Hypothalamus (tissue), 51 donors: ENCODE measurements at regions not wholly inside any gene's neighbourhood (a gene's known extent, or its start where the extent isn't known, plus 50 kb on each side); places are given as distances from the start of the nearest gene placed in this dataset.
"Not testable (repeated sequence)": the region's sequence is repeated elsewhere in the genome, so short reads cannot be mapped to it uniquely, and the experiment has no call there.

ENCODE experiments used
- DNase-seq, 51 donors: peaks; one replicate each; lab custom pipeline; 2025; lab: John Stamatoyannopoulos, UW

DNA sequence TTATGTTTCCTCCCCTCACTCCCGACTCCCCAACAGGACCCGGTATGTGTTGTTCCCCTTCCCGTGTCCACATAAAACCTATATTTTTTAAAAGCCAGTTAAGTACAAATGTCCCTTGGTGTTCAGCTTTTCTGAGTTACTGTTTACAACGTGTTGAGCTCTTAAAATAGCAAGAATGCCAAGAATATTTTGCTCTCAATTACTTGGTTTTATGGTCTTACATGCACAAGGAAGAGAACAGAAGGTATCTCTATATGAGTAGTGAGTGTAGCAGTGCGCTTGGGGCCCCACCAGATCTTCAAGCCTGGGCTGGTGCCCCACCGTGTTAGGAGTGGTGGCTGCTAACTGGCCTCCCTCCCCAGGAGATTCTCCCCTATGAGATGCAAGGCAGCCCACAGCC, 75.3 kb downstream of the RIN2 start:
- no peak for DNase-seq

DNA sequence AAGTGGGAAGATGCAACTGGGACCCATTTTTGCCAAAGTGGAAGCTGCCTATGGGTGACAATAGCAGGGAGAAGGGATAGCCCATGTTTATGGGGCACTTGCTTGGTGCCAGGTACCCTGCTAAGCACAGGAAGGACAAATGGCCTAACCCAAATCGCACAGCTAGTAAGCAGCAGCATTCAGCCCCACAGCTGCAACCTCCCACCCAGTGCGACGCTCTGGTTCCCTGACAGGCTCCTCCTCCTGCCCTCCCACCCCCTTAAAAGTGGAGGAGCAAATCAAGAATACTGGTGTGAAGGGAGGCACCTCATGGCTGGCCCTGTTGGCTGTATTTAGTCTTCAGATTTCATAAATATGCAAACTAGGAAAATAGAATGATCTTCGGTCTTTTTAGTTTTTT, 76.2 kb downstream of the RIN2 start:
- DNase-seq: no peak

DNA sequence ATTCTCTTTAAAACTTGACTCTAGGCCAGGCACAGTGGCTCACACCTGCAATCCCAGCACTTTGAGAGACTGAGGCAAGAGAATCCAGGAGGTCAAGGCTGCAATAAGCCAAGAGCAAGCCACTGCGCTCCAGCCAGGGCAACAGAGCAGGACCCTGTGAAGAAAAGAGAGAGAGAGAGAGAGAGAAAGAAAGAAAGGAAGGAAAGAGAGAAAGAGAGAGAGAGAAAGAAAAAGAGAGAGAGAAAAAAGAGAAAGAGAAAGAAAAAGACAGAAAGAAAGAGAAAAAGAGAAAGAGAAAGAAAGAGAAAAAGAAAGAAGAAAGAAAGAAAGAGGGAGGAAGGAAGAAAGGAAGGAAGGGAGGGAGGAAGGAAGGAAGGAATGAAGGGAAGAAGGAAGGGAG, 76.7 kb downstream of the RIN2 start:
- no peak for DNase-seq

DNA sequence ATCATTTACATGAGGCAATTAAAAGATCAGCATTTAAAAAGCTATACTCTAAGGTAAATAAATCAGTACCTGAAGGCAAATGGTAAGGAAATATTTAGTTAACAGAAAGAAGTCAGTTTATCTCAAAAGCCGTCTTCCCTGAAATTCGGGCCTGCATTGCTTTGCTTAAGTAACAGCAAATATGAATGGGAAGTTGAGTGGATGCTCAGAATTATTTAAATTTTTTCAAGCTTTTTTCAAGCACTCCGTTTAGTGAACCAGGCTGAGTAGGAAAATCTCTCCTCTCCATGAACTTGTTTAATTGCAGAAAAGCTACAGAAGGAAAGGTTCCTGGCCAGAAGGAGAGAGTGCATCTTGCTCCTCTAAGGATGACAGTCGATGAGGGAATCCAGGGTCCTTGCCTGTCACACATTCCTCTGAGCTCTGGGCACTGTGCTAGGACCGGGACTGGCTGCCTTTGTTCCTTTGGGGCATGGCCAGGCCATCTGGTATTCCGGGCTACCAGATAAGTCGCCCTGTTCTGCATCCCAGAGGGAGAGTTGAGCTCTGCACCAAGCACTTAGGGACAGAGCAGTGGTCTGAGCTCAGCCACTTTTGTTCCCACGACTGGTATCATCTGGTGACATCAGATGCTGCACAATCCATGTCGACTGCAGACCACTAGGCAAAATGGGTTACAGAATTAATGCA, 77.6 kb downstream of the RIN2 start:
- peak in 39 of 51 donors; percentile 19 to 86 (median 59) for DNase-seq

DNA sequence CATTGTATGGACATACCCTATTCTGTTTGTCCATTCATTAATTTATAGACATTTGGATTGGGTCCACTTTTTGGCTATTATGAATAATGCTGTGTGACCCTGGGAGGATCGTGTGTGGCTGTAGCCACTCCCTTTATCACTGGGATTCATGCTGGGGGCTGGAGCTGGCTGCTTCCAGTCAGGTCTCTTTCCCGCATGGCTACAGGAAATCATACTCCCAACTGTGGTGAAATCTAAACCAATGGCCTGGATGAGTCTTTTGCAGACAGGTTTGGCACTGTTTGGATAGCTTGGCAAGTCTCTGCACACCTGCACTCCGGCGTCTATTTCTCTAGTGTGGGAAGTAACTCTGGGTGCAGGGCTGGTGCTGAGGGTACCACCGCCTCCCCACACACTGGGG, 80.4 kb downstream of the RIN2 start:
- DNase-seq: no peak

DNA sequence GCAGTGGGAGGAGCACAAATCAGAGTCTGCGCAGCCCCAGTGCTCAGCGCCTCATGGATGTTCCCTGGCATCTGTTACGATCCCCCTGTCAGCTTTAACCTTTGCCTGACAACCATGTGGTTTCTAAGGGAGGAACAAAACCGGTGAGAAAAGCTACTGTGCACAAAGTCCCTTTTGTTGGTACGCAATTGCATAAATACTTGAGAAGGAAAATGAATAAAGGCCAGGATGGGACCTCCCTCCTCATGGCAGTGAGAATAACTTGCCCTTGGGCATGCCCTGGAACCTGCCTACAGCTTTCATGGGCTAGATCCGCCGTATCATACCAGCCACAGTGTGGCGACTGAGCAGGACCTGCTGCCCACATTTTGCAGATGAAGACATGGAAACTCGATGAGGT, 81.0 kb downstream of the RIN2 start:
- DNase-seq: no peak

DNA sequence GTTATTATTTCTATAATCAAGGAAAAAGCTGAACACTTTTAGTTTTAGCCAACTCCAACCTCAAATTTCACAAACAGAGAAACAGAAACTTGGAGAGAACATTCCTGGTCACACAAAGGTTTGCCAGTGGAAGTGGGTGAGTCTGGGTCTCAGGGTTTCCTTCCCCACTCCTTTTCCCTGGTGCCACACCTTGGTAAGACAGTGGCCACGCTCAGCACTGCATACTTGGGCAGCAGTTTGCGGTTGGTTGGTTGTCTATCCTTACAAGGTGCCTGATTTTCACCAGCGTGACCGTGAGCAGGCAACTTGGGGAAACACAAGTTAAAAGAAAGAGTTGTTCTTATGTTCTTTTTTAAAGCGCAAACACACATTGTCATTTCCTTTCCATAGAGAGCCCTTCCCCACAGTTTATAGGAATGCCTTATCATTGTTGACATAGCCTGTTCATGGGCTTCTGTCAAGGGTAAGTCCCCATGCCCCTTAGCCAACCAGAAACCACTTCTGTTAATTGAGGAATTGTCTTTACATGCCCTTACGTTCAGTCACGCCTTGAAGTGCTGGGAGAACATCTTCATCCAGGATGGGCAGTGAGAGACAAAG, 82.2 kb downstream of the RIN2 start:
- DNase-seq: no peak

DNA sequence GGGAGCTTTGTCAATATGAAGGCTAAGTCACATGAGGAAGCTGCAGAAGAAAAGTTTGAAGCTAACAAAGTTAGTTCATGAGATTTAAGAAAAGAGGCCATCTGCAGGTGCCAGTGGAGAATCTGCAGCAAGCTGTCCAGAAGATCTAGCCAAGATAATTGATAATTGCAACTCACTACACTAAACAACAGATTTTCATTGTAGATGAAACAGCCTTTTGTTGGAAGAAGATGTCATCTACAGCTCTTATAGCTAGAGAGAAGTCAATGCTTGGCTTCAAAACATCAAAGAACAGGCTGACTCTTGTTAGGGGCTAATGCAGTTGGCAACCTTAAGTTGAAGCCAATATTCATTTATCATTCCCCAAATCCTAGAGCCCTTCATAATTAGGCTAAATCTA, 83.7 kb downstream of the RIN2 start:
- DNase-seq: no peak

DNA sequence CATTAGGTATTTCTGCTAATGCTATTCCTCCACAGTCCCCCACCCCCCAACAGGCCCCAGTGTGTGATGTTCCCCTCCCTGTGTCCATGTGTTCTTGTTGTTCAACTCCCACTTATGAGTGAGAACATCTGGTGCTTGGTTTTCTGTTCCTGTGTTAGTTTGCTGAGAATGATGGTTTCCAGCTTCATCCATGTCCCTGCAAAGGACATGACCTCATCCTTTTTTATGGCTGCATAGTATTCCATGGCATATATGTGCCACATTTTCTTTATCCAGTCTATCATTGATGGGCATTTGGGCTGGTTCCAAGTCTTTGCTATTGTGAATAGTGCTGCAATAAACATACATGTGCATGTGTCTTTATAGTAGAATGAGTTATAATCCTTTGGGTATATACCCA, 86.8 kb downstream of the RIN2 start:
- not testable (repeated sequence) for DNase-seq

DNA sequence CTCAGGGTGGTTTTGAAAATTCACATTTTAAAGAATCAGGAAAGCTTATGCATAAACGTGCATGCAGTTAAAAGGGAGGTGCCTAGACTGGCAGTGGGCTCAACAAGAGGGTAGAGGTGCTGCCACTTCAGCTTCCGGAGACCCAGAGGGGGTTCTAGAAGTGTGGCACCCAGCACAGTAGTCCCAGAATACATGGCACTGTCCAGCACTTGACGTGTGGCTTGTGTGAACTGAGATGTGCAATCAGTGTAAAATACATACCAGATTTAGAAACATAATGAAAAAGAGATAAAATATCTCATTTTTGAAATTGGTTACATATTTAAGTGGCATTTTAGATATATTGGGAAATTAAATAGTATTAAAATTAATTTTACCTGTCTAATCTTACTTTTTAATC, 89.3 kb downstream of the RIN2 start:
- no peak for DNase-seq

DNA sequence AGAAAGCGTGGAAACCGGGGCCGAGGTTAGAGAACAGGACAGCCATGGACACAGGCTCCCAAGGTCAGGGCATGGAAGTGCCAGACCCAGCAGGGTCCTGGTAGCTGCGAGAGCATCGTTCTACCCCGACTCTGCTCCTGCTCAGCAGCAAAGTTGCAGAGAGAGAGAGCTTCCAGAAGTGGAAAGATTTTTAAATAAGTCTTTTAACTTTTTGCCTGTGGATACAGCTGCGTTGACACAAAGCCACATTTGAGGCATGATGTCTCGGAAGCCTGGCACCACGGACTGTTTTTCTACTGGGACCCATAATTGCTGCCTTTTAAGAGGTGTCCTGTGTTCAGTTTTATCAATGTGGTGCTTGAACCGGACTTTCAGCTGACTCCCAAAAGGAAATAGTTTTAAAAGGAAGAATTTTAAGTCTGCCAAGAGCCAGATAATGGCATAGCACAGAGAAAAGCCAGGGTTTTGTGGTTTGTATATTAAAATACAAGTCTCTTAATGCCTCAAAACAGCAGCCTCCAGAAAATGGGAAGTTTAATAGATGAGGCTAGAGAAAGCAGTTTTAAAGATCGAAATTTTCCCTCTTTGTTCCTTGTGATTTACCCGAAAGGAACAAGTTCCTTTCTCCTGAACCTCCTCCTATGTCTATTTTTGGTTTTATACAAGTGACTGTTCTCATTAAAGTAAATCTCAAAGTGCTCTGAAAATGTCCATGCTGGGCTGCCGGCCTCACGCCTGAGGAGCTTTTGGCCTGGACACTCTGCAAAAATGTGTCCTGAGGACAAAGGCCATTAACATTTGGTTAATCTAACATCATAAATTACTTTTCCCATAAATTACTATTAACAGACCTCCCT, 91.5 kb downstream of the RIN2 start:
- peak in 33 of 51 donors; percentile 7 to 77 (median 44) for DNase-seq

DNA sequence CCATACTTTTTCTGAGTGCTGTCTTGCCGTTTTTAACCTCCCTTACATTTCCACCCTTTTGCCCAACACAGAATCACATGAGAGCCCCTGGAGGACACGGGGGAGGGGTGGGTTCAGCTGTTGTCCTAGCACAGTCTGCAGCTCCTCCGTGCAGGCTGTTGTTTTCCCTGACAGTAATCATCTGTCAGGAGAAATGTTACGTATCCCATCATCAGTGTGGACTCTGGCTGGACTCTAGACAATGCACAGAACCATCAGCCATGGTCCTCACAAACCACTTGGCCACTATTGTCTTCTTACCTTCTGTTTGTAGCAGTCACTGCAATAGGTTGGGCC, 92.1 kb downstream of the RIN2 start:
- peak in 27 of 51 donors; percentile 8 to 69 (median 31) for DNase-seq

DNA sequence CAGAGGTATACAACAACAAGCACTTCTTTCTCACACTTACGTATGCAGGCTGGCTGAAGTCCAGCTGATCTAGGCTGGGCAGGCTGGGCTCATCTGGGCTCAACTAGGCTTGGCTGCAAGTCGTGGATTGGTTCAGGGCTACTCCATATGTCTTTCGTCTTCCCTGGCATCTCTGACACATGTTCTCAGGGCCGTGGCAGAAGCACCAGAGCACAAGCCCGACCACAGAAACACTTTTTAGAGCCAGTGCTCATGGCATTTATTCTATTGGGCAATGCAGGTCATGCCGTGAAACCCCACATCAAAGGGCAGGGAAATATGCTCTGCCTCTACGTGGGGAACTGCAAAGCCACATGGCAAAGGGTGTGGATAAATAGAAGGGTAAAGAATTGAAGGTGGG, 93.8 kb downstream of the RIN2 start:
- no peak for DNase-seq

DNA sequence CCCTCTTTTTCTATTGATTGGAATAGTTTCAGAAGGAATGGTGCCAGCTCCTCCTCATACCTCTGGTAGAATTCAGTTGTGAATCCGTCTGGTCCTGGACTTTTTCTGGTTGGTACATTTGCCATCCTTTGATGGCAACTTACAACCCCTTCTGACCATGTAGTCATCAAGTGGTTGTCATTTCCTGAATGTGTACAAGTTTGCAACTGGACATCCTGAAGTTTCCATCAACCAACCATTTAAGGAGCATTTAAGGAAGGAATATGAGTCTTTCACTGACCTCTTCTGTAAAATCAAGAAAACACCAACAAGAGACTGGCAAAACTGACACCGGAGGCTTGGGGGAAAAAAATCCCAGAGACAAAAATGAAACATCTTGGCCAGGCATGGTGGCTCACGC, 97.4 kb downstream of the RIN2 start:
- no peak for DNase-seq

DNA sequence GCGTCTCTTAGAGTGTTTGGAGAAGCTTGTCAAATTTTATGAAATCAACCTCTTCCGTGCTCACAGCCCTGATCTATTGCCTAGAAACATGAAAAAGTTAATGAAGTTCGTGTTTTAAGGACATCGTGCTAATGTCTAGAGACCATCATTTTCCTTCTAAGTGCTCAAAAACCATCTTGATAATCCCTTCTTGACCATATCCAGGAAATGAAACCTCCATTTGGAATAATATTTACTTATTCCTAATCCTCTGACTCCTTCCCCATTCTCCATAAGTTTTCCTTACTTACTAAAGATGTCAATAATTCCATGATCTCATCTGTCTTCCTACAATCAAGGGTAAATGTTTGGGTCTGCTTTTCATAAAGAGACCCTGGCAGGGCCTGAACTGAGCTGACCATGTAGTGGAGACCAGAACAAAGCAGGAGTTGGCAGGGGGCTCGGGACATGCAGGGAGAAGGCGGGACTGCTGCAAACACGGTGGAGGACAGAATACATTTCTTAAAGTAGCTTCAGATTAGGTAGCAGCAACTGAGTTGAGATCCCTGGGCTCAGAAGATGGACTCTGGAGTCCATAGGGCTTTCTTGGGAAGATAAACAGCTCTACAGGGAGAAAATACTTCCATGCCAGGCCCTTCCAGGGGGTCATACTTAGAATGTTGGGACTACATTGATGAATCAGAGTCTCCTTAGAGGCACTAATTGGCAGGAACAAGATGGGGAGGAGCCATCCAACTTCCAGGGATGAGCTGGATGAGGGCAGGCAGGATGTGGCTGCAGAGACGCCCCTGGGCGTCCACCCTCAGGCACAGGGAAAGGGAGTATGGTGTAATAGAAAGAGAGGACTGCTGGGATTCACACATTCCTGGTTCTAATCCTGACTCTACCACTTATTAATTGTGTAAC, 100.7 kb downstream of the RIN2 start:
- DNase-seq: no peak

DNA sequence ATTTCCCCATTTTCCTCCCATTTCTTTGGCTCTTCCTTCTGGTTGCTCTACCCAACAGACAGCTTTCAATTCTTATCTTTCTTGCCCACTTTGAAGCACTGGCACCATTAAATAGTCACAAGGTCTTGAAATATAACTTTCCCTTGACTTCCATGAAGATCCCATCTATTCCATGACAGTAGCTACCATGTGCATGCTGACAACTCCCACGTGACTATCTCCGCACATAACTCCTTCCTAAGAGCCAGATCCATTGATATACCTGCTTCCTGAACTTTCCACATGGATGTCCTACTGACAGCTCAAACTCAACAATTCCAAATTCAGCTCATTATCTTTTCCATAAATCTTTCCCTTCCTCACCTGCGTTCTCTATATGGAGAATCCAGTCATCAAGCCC, 101.4 kb downstream of the RIN2 start:
- DNase-seq: no peak

DNA sequence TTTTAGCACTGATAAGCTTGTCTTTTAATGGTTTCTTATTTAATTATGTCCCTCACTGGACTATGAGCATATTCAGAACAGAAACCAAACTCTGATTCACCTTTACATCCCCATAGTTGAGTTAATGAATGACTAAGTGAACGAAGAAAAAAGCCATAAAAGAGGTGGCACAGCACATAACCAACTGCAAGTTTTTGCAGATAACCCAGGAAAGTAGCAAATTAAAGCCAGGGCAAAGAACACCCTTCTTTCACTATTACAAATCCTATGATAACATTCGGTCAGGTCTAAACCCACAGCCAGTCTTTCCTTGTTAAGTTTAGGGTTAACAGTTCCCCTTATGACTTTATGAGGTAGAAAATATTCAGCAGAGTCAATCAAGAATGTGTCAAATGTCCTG, 102.7 kb downstream of the RIN2 start:
- DNase-seq: no peak

DNA sequence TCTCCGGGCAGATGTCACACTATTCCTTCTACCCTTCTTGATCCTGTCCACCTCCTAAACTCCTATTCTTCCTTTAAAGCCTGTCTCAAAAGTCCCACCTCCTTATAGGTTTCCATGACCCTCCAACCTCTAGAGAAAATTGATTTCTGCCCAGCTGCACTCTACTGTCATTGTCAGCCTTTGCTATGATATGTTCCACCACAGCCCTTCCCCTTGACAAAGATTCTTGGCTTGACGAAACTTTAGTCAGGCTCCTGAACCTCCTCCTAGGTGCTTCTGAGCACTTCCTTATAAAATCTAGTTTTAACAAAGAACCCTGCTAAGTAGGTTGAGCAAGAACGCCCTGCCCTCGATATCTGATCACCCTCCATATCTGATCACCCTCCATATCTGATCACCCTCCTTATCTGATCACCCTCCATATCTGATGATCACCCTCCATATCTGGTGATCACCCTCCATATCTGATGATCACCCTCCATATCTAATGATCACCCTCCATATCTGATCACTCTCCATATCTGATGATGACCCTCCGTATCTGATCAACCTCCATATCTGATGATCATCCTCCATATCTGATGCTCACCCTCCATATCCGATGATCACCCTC, 103.2 kb downstream of the RIN2 start:
- no peak for DNase-seq

DNA sequence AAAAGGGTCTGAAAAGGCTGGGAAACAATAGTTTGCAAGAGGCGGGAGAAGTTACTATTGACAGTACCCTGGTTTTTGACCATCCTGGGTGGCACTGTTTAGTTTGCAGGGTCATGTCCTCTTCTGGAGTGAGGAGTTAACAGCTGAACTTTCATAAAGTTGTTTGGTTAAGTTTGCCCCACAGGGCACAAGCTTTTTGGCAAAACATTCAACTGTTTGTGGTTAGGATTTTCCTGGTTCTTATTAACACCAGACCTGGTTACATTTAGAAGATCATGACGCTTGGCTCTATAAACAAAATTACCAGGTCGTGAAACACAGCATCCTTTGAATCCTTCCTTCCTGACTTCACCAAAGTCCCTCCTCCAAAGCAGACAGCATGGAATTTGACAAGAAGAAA, 106.1 kb downstream of the RIN2 start:
- DNase-seq: no peak

DNA sequence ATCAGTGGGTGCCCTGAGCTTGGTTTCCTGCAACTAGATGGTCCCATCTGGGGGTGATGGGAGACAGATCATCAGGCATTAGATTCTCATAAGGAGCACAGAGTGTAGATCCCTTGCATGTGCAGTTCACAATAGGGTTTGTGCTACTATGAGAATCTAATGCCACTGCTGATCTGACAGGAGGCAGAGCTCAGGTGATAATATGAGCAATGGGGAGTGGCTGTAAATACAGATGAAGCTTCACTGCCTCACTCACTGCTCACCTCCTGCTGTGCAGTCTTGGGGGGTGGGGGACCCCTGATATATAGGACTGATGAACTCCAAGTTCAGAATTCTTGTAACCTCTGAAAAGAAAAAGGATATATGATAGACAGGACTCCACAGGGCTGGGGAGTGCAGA, 108.0 kb downstream of the RIN2 start:
- no peak for DNase-seq

DNA sequence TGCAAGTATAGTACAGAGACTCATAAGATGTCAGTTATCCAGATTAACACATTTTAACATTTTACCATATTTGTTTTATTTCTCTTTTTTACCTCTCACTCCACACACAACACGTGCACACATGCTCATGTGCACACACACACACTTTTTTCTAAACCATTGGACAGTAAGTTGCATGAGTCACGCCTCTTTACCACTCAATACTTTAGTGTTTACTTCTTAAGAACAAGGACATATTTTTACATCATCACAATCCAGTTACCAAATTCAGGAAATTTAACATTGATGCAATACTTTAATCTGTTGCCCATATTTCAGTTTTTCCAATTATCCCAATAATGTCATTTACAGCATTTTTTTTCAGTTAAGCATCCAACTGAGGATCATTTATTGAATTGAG, 109.0 kb downstream of the RIN2 start:
- DNase-seq: no peak
